ENCODE measurements at regions not wholly inside any gene's neighbourhood (a gene's known extent, or its start where the extent isn't known, plus 50 kb on each side); places are given as distances from the start of the nearest gene placed in this dataset.
"Not testable (repeated sequence)": the region's sequence is repeated elsewhere in the genome, so short reads cannot be mapped to it uniquely, and the experiment has no call there.

DNA sequence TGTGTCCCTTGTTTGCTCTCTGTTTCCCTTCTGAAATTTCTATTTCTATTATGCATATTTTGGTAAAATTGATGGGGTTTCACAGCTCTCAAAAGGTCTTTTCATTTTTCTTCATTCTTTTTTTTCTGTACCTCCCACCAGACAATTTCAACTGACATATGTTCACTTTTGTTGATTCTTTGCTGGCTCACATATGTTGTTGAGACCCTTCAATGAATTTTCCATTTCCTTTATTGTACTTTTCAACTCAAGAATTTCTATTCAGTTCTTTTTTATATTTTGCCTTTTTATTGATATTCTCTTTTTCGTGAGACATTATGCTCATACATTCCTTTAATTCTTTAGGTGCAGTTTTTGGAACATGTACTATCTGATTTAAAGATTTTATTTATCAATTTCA, 102.6 kb upstream of the GRIK1 start:
- no peak overlapping the region for H3K27ac ChIP-seq
- intact Hi-C loops (cut with DNase I), result loop anchor here (10.0 kb wide), 1 partner anchor 1042 kb away; no protein-coding TSS in a partner anchor
- H3K4me1 ChIP-seq, result no peaks in the 10 kb centered on the region
- no peaks in the 10 kb centered on the region for H3K27me3 ChIP-seq
- H3K36me3 ChIP-seq, result no peaks in the 10 kb centered on the region
- TF ChIP-seq, protein P1, sequence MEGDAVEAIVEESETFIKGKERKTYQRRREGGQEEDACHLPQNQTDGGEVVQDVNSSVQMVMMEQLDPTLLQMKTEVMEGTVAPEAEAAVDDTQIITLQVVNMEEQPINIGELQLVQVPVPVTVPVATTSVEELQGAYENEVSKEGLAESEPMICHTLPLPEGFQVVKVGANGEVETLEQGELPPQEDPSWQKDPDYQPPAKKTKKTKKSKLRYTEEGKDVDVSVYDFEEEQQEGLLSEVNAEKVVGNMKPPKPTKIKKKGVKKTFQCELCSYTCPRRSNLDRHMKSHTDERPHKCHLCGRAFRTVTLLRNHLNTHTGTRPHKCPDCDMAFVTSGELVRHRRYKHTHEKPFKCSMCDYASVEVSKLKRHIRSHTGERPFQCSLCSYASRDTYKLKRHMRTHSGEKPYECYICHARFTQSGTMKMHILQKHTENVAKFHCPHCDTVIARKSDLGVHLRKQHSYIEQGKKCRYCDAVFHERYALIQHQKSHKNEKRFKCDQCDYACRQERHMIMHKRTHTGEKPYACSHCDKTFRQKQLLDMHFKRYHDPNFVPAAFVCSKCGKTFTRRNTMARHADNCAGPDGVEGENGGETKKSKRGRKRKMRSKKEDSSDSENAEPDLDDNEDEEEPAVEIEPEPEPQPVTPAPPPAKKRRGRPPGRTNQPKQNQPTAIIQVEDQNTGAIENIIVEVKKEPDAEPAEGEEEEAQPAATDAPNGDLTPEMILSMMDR (IDR thresholded peaks at IDR 0.05), result no peak
- DNase-seq (ENCODE audit: low spot score in 2 of 2), result no peak
- no peaks in the 10 kb centered on the region for H3K9me3 ChIP-seq
- no peak overlapping the region for H3K4me3 ChIP-seq

DNA sequence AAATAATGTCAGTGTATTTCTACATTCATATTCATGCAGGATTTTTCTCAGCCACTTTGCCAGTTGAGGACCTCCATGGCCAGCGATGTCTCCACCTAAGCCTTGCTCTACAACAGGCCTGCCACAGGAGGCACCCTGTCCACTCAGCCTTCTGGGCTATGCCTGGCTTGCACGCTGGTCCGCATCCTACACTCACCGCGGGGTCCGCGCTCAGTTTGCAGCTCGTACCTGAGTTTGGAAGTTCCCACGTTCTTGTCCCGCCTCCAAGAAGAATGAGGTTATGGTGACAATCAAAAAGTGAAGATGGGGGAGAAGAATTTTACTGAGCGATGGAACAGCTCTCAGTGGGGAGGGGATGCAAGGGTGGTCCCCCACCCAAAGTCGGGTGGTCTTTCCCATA, 93.6 kb upstream of the GRIK1 start:
- Histone ChIP-seq H3K4me3 (no peak overlapping the region), H3K27me3 (no peaks in the 10 kb centered on the region), H3K36me3 (no peaks in the 10 kb centered on the region), H3K9me3 (no peaks in the 10 kb centered on the region), H3K4me1 (no peaks in the 10 kb centered on the region), H3K27ac (no peak overlapping the region)
- intact Hi-C loops (cut with DNase I), result no loop called here
- TF ChIP-seq, protein P1 (IDR thresholded peaks at IDR 0.05), result no peak
- DNase-seq (ENCODE audit: low spot score in 2 of 2), result no peak

DNA sequence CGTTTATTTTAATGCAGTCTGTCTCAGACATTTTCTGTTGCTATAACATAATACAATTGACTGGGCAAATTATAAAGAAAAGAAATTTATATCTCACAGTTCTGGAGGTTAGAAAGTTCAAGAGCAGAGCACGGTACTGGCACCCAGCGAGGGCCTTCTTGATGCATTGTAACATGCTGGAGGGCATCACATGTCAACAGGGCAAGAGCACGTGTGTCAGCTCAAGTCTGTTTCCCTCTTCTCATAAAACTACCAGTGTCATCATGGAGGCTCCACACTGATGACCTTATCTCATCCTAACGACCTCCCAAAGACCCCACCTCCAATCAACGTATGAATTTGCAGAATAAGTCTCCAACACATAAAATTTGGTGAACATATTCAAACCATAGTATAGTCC, 90.6 kb upstream of the GRIK1 start:
- no peaks in the 10 kb centered on the region for H3K36me3 ChIP-seq
- no peak overlapping the region for H3K4me3 ChIP-seq
- H3K4me1 ChIP-seq, result no peaks in the 10 kb centered on the region
- H3K9me3 ChIP-seq, result no peaks in the 10 kb centered on the region
- H3K27ac ChIP-seq, result no peak overlapping the region
- H3K27me3 ChIP-seq, result no peaks in the 10 kb centered on the region
- no peak for DNase-seq (ENCODE audit: low spot score in 2 of 2)
- TF ChIP-seq, protein P1 (IDR thresholded peaks at IDR 0.05), result no peak
- intact Hi-C loops (cut with DNase I), result no loop called here

DNA sequence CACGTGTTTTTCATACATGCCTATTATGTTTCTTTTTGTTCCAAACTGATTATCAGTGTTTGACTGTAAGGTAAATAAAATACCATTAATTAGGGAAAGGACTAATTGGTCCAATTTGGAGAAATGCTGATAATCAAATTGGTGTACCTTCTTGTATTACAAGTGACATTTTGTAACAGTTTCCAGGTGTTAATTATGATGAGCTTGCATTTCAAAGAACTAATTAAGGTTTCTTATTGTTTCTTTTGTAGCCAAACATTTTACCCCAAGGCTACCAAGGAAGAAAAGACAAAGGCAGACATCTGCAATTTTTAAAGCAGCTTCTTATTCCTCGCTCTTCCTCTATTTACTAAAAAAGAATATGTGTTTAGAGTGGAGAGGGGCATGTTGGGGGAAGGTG, 88.7 kb upstream of the GRIK1 start:
- no peaks in the 10 kb centered on the region for H3K4me1 ChIP-seq
- H3K27me3 ChIP-seq, result no peaks in the 10 kb centered on the region
- no peak overlapping the region for H3K27ac ChIP-seq
- intact Hi-C loops (cut with DNase I), result no loop called here
- no peak for DNase-seq (ENCODE audit: low spot score in 2 of 2)
- TF ChIP-seq, protein P1 (IDR thresholded peaks at IDR 0.05), result no peak
- H3K36me3 ChIP-seq, result no peaks in the 10 kb centered on the region
- H3K4me3 ChIP-seq, result no peak overlapping the region
- no peaks in the 10 kb centered on the region for H3K9me3 ChIP-seq

DNA sequence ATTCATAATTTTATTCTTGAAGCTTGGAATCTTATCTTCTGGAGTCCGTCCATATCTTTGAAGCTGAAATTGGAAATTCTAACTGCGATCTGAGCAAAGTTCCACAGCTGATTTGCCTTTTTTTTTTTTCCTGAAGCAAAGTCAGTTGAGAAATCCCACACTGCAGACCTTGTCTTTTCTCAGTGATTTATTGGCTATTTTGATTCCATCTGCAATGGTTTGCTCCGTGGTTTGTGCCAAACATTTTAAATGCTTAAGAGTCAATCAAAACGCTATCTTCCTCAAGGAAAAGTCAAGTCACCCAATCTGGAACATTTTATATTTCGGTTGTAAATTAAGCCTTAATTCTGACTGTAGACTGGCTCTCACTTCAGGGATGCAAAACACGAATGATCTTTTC, 88.2 kb upstream of the GRIK1 start:
- H3K27ac ChIP-seq, result no peak overlapping the region
- intact Hi-C loops (cut with DNase I), result no loop called here
- DNase-seq (ENCODE audit: low spot score in 2 of 2), result no peak
- H3K36me3 ChIP-seq, result no peaks in the 10 kb centered on the region
- TF ChIP-seq, protein P1 (IDR thresholded peaks at IDR 0.05), result no peak
- H3K4me3 ChIP-seq, result no peak overlapping the region
- no peaks in the 10 kb centered on the region for H3K27me3 ChIP-seq
- H3K4me1 ChIP-seq, result no peaks in the 10 kb centered on the region
- no peaks in the 10 kb centered on the region for H3K9me3 ChIP-seq

DNA sequence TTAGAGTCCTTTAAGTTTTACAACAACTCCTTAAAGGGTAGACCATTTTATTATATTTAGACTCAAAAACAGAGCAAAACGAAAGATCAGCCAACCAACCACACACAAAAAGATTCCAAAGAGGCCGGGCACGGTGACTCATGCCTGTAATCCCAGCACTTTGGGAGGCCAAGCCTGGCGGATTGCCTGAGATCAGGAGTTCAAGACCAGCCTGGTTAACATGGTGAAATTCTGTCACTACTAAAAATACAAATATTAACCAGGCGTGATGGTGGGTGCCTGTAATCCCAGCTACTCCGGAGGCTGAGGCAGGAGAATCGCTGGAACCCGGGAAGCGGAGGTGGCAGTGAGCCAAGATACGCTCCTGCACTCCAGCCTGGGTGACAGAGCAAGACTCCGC, 83.3 kb upstream of the GRIK1 start:
- H3K9me3 ChIP-seq; H3K36me3 ChIP-seq; H3K4me1 ChIP-seq; H3K4me3 ChIP-seq; H3K27ac ChIP-seq; H3K27me3 ChIP-seq; DNase-seq (ENCODE audit: low spot score in 2 of 2); intact Hi-C loops (cut with DNase I): not testable (repeated sequence)

Measured in ascending aorta (tissue), 2 donors.